HG03432 (cell line): ENCODE measurements at regions not wholly inside any gene's neighbourhood (a gene's known extent, or its start where the extent isn't known, plus 50 kb on each side); places are given as distances from the start of the nearest gene placed in this dataset.

Experiments used
- ATAC-seq: cut with Tn5 transposase; IDR thresholded peaks from one replicate; pipeline ENCODE4 v1.9.1; 2021; ENCODE audit warnings: mild to moderate bottlenecking, moderate library complexity; ENCODE audit not compliant: unreplicated experiment

DNA sequence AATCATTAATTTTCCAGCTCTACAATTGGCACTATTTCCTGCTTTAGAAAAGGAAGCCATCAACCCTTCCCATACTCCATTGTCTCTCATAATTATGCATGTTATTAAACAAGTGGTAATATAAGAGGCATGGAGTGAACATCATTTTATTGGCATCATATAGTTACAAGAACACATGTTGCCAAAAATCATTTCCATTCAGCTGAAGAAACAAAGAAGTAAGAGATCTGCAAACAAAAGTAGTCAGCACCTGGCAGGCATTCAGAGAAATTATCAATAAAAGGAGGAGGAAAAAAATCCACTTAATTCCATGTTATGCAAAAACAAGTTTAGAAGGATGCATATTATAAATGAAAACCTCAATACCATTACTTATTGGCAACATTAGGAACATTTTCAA is 1208.2 kb upstream of the C9orf72 start:
- no peak for ATAC-seq

GRCh38 chr9:28782630-28783029 is 1209.3 kb upstream of the C9orf72 start:
- no peak for ATAC-seq

- ATAC-seq = no peak
Observed at GRCh38 chr9:28792716-28793115, 1219.4 kb upstream of the C9orf72 start.

DNA sequence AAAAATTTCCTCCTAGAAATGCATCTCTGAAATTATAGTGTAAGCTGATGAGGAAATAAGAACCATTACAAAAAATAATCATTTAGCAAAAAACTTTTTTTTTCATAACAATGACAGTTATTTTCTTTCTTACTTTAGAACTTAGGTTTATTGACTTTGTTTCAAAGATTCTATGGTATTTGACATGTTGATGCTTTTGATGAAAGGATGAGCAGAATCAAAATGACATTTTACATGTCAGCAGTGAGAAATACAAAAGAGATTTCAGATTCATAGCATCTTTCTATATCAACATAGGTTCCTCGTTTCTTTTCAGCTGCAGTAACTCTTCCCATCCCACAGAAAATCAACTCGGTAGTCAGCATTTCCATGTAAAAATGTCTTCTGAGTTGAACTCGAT is 1226.6 kb upstream of the C9orf72 start:
- ATAC-seq = no peak

DNA sequence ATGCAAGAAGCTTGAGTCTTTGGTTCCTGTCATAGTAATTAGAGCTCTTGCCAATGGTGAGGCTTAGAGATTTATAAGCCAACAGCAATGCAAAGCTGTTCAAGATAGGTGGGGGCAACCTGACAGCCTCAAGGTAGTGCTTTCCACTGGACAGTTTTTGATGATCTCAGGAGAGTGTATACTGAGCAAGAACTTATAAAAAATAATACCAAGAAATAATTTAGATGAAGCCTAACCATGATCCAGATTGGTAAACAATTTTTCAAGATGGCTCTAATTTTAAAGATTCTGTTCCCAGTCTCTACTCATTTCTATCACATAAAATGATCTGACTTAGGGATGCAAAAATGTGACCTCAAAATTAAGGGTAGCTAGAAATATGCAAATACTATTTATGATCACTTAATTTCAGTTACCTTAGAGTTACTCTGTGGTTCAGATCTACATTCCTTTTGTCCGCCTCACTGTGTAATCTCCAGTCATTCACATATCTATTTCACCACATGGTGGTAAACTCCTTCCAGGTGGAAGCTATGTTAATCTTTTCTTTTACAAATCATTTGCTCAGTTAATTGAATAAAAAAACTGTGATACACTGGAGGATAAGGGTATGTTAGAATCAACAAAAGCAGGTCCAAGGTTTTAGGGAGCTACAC is 1228.0 kb upstream of the C9orf72 start:
- ATAC-seq = no peak

DNA sequence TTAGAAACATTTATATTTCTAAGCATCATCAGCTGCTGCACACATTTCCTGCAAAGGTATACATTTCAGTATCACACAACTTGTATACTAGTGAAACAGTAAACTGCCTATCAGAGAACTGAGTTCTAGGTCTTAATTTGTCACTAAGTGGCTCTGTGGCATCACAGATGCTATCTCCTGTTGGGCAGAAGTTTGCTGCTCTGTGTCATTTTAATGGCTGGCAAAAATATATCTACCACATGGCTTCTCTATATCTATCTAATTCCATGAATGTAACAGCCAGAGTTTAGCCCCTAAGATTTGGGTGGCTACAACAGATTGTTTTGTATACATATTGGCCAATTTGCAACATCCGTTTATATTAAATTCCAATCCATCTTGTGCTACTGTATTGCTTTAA is 1231.9 kb upstream of the C9orf72 start:
- ATAC-seq = no peak

GRCh38 chr9:28808042-28808441 is 1234.8 kb upstream of the C9orf72 start:
- ATAC-seq = no peak

DNA sequence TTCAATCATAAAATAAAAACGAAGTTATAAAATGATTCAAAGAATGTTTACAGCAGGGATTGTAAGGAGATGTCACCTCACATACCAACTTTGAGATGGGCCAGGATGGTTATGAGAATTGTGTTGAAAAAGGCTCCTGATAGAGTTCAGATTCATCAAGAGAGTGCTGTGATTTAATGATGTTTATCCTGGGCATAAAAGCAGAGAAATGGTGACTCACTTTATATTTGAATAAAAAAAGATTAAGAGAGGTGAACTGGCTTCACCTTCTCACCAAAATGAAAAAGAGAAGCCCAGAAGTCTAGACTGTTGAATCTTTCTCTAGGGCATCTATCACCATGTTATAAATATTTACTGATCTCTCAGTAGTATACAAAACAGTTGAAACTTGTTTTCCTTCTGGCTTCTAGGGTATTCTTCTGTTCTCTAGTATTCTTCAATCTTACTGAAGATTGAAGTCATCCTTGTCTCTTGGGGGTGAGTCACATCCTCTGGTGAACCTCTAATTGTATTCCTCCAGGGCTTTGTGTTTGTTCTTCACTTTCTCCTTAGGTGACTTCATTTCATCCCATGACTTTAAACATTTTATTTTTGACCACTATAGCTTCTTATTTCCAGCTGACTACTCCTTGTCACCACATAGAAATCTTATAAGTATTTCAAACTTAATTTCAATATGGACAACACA is 1237.3 kb upstream of the C9orf72 start:
- ATAC-seq = no peak

DNA sequence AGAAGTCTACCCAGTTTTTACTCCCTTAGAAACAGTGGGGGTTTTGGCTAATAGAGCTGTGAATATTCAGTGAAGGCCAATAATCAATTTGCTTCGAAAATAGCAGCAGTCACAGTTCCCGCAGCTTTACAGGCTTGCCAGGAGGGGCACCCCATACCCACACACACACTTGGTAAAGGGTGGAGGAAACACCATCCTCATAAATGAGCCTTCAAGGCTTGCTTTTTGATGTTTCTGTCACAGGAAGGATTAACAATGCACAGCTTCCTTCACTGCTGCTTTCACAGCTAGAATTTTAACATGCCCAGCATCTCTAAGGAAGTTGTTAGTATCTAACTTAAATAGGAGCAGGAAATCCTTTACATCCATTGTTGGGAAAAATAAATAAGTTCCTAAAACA is 1247.5 kb upstream of the C9orf72 start:
- no peak for ATAC-seq

GRCh38 chr9:28821240-28821639 is 1248.0 kb upstream of the C9orf72 start:
- ATAC-seq = no peak

- ATAC-seq = no peak
Observed at GRCh38 chr9:28824432-28824963, 1251.2 kb upstream of the C9orf72 start.

GRCh38 chr9:28832168-28832770 is 1259.0 kb upstream of the C9orf72 start:
- ATAC-seq = no peak

DNA sequence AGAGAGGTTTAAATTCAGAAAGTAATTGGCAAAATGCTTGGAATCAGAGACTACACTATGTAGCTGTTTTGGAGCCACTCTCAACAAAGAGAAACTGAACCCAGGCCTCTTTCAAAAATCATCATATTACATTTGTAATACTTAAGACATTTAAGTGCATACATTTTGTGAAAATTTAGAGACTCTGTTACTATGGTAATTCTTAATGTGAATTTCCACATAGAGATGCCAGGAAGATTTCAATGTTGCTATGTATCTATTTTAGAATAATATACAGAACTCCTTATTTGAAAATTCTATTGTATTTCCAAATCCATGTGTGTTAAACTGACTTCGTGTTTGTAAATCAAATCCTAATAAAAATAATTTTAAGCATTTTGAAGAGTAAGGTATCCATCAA is 1260.9 kb upstream of the C9orf72 start:
- no peak for ATAC-seq

- no peak for ATAC-seq
Observed at GRCh38 chr9:28839778-28840430, 1266.6 kb upstream of the C9orf72 start.

- ATAC-seq = no peak
Observed at GRCh38 chr9:28841775-28842174, 1268.5 kb upstream of the C9orf72 start.

- no peak for ATAC-seq
Observed at GRCh38 chr9:28847331-28847730, 1274.0 kb upstream of the C9orf72 start.

GRCh38 chr9:28848671-28849070 is 1275.4 kb upstream of the C9orf72 start:
- no peak for ATAC-seq

- ATAC-seq = no peak
Observed at GRCh38 chr9:28853477-28853876, 1280.2 kb upstream of the C9orf72 start.

GRCh38 chr9:28866951-28867350 is 1293.7 kb upstream of the C9orf72 start:
- no peak for ATAC-seq

- no peak for ATAC-seq
Observed at GRCh38 chr9:28868228-28868990, 1295.1 kb upstream of the C9orf72 start.

- no peak for ATAC-seq
Observed at GRCh38 chr9:28882529-28882928, 1309.2 kb upstream of the C9orf72 start.
